DMS53 (cell line): ENCODE measurements at regions not wholly inside any gene's neighbourhood (a gene's known extent, or its start where the extent isn't known, plus 50 kb on each side); places are given as distances from the start of the nearest gene placed in this dataset.
"Not testable (repeated sequence)": the region's sequence is repeated elsewhere in the genome, so short reads cannot be mapped to it uniquely, and the experiment has no call there.

Experiments used
- DNase-seq: peaks from one replicate; lab custom pipeline; 2025; lab: John Stamatoyannopoulos, UW

- no peak for DNase-seq
These were observed 654.1 kb upstream of the MARCKS start for GRCh38 chr6:113202852-113203714.

GRCh38 chr6:113203715-113204110 is 653.4 kb upstream of the MARCKS start:
- no peak for DNase-seq

DNA sequence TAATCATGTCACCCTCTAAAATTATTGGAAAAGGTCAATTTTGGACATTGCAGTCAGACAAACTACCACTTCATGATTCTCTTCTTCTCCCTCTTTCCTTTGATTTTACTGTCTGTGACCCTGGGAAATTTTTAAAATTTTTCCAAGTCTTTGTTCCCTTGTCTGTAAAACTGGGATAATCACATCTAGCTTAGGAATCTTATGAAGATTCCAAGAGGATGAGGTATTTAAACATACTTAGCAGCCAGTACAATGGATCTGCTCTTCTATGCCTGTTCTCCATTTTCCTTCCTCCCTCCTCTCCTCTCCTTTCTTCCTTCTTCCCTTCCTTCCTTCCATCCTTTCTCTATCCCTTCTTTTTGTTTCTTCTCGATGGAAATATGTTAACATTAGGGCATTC is 651.6 kb upstream of the MARCKS start:
- no peak for DNase-seq

- DNase-seq, result no peak
These were observed 648.4 kb upstream of the MARCKS start for GRCh38 chr6:113208726-113209125.

GRCh38 chr6:113209315-113209714 is 647.8 kb upstream of the MARCKS start:
- no peak for DNase-seq

- no peak for DNase-seq
These were observed 646.0 kb upstream of the MARCKS start for GRCh38 chr6:113211170-113211569.

DNA sequence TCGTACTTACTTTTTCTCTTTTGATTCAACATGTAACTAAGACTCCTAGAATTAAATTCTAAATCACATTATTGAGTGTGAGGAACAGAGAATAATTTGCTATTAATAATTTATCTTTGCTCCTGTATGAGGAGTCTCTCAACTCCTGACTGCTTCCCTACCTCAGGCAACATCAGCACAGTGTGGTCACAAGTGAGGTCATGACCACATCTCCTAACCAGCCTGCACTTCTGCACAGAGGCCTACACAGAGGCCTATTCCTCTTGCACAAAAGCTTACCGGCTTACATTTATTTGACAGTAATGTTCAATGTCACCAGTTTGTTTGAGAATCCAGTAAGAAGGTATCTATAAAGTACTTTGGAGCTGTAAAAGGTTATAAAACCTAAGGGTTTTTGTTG is 637.4 kb upstream of the MARCKS start:
- no peak for DNase-seq

GRCh38 chr6:113220832-113221231 is 636.3 kb upstream of the MARCKS start:
- DNase-seq, result no peak

GRCh38 chr6:113221850-113222249 is 635.3 kb upstream of the MARCKS start:
- DNase-seq, result no peak

DNA sequence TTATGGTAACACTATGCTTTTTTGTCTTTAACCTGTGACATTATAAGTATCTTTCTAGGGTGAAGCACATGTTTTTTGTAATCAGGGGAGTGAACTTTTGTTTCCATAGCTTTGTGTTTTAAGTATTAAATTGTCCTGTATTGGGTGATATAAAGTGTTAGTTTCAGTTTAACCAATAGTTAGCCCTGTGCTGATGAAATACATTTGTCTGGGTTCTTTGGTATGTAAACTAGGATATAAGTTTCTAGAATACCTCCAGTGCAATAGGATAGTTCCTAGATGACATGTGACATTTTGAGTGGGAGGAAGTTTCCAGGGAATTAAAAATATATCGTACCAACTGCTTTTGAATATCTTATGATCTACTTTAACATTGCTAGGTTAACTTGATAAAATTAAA is 611.0 kb upstream of the MARCKS start:
- no peak for DNase-seq

DNA sequence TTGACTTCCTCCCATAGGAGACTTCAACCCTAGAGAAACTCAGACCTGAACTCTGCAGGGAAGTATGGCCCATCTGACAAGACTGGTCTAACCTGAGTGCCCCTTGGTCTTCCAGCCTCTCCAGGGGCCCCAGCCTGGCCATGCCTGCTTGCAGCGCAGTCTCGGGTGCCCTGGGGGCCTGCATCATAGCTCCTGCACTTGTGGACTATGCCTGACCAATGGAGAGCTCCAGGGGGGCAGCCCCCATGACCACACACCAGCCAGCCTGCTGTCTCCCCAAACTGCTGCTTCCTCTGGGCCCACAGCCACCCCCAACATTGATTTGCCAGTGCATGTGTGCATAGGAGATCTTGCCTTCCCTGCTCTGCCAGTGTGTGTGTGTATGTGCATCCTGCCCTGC is 608.6 kb upstream of the MARCKS start:
- no peak for DNase-seq

DNA sequence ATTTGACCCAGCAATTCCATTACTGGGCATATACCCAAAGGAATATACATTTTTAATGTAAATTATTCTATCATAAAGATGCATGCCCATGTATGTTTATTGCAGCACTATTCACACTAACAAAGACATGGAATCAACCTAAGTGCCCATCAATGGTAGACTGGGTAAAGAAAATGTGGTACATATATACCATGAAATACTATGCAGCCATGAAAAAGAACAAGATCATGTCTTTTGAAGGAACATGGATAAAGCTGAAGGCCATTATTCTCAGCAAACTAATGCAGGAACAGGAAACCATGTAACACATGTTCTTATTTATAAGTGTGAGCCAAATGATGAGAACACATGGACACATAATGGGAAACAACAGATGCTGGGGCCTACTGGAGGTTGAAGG is 603.0 kb upstream of the MARCKS start:
- not testable (repeated sequence) for DNase-seq

GRCh38 chr6:113258771-113259170 is 598.4 kb upstream of the MARCKS start:
- no peak for DNase-seq

GRCh38 chr6:113271437-113271836 is 585.7 kb upstream of the MARCKS start:
- DNase-seq, result no peak

- no peak for DNase-seq
These were observed 580.5 kb upstream of the MARCKS start for GRCh38 chr6:113276601-113277000.

GRCh38 chr6:113277111-113277510 is 580.0 kb upstream of the MARCKS start:
- DNase-seq, result peak; percentile 3

GRCh38 chr6:113281014-113281413 is 576.1 kb upstream of the MARCKS start:
- no peak for DNase-seq

DNA sequence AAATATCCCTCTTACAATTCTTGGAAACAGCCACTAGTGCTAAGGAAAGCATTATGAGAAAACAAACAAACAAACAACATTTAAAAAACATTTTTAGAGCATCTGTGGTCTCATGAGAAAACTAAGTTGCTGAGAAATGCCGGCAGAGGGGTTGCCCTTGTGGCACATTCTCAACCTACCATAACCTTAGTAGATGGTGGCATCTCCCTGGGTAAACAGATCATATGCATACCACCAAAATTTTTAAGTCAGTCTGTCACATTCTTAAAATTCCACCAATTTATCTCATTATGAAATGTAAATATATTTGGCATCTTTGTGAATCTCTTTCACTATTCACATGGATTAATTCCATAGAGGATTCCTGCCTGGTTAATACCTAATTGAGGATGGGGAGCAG is 575.7 kb upstream of the MARCKS start:
- no peak for DNase-seq

GRCh38 chr6:113287396-113287795 is 569.7 kb upstream of the MARCKS start:
- DNase-seq, result no peak

DNA sequence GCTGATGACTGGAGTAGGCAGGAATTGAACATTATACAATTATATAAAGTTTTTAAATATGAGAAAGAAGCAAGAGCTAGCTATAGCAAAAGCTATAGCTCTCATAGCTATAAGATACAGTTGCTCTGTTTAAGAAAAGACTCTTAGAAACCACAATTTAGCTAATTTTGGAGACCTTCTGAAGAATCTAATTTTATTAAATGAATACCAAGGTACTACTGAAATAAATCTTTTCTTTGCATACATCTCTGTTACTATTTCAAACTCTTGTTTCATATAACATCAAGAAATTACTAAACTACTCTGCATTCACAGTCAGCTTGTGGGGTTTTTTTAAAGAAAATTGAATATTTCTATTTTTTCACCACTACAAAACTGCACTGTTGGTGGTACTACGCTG is 568.7 kb upstream of the MARCKS start:
- DNase-seq, result no peak

GRCh38 chr6:113289166-113289565 is 568.0 kb upstream of the MARCKS start:
- no peak for DNase-seq

- DNase-seq, result peak; percentile 4
These were observed 566.5 kb upstream of the MARCKS start for GRCh38 chr6:113290684-113291083.

GRCh38 chr6:113291751-113292445 is 565.2 kb upstream of the MARCKS start:
- no peak for DNase-seq
